ENCODE measurements at regions not wholly inside any gene's neighbourhood (a gene's known extent, or its start where the extent isn't known, plus 50 kb on each side); places are given as distances from the start of the nearest gene placed in this dataset.

- H3K4me1 ChIP-seq: no peaks in the 10 kb centered on the region
- H3K4me3 ChIP-seq: no peak overlapping the region
- H3K9me3 ChIP-seq: no peaks in the 10 kb centered on the region
- TF ChIP-seq CTCF (IDR thresholded peaks at IDR 0.05): no peak
- H3K27me3 ChIP-seq: no peaks in the 10 kb centered on the region
- no peak overlapping the region for H3K27ac ChIP-seq
- DNase-seq: no peak
- intact Hi-C loops (cut with DNase I): no loop called here
- no peak overlapping the region for H3K9ac ChIP-seq (ENCODE audit: low read depth in 2 of 2, low read length in 2 of 2)
- H3K36me3 ChIP-seq: no peaks in the 10 kb centered on the region
Observed at GRCh38 chr6:80535914-80536565, 429.6 kb downstream of the BCKDHB start.

GRCh38 chr6:80531681-80532619 is 425.5 kb downstream of the BCKDHB start:
- H3K9me3 ChIP-seq: no peaks in the 10 kb centered on the region
- no peak for TF ChIP-seq CTCF (IDR thresholded peaks at IDR 0.05)
- no peak for DNase-seq
- no peaks in the 10 kb centered on the region for H3K27me3 ChIP-seq
- intact Hi-C loops (cut with DNase I): no loop called here
- H3K9ac ChIP-seq (ENCODE audit: low read depth in 2 of 2, low read length in 2 of 2): no peak overlapping the region
- H3K36me3 ChIP-seq: no peaks in the 10 kb centered on the region
- H3K4me3 ChIP-seq: no peak overlapping the region
- H3K4me1 ChIP-seq: no peaks in the 10 kb centered on the region
- H3K27ac ChIP-seq: no peak overlapping the region

GRCh38 chr6:80530103-80530502 is 423.6 kb downstream of the BCKDHB start:
- no peaks in the 10 kb centered on the region for H3K4me1 ChIP-seq
- TF ChIP-seq CTCF (IDR thresholded peaks at IDR 0.05): no peak
- H3K9ac ChIP-seq (ENCODE audit: low read depth in 2 of 2, low read length in 2 of 2): no peak overlapping the region
- intact Hi-C loops (cut with DNase I): no loop called here
- no peak for DNase-seq
- H3K27me3 ChIP-seq: no peaks in the 10 kb centered on the region
- no peak overlapping the region for H3K27ac ChIP-seq
- no peaks in the 10 kb centered on the region for H3K36me3 ChIP-seq
- no peak overlapping the region for H3K4me3 ChIP-seq
- no peaks in the 10 kb centered on the region for H3K9me3 ChIP-seq

GRCh38 chr6:80528115-80528514 is 421.6 kb downstream of the BCKDHB start:
- intact Hi-C loops (cut with DNase I): no loop called here
- no peak overlapping the region for H3K27ac ChIP-seq

More at GRCh38 chr6:80528115-80528514, 421.6 kb downstream of the BCKDHB start:
- no peak overlapping the region for H3K4me3 ChIP-seq
- no peak for TF ChIP-seq CTCF (IDR thresholded peaks at IDR 0.05)
- H3K4me1 ChIP-seq: no peaks in the 10 kb centered on the region
- DNase-seq: no peak
- H3K27me3 ChIP-seq: no peaks in the 10 kb centered on the region
- H3K36me3 ChIP-seq: no peaks in the 10 kb centered on the region
- H3K9ac ChIP-seq (ENCODE audit: low read depth in 2 of 2, low read length in 2 of 2): no peak overlapping the region
- no peaks in the 10 kb centered on the region for H3K9me3 ChIP-seq
